BLaER1 (cell line): ENCODE measurements at regions not wholly inside any gene's neighbourhood (a gene's known extent, or its start where the extent isn't known, plus 50 kb on each side); places are given as distances from the start of the nearest gene placed in this dataset.
"Not testable (repeated sequence)": the region's sequence is repeated elsewhere in the genome, so short reads cannot be mapped to it uniquely, and the experiment has no call there.

ENCODE experiments used
- H3K27ac ChIP-seq: shearing (Covaris generic); formaldehyde crosslinking; 2 replicates; pipeline ENCODE4 v1.8.1; 2022
- H3K27me3 ChIP-seq: shearing (Covaris generic); formaldehyde crosslinking; 2 replicates; pipeline ENCODE4 v1.8.1; 2022
- H3K36me3 ChIP-seq: shearing (Covaris generic); formaldehyde crosslinking; 2 replicates; pipeline ENCODE4 v1.8.1; 2022
- H3K4me1 ChIP-seq: shearing (Covaris generic); formaldehyde crosslinking; 2 replicates; pipeline ENCODE4 v1.8.1; 2022
- H3K4me2 ChIP-seq: shearing (Covaris generic); formaldehyde crosslinking; 2 replicates; pipeline ENCODE4 v1.8.1; 2022
- H3K4me3 ChIP-seq: shearing (Covaris generic); formaldehyde crosslinking; 2 replicates; pipeline ENCODE4 v1.8.1; 2022
- H3K9ac ChIP-seq: shearing (Covaris generic); formaldehyde crosslinking; 2 replicates; pipeline ENCODE4 v1.8.1; 2022
- H3K9me3 ChIP-seq: shearing (Covaris generic); formaldehyde crosslinking; 2 replicates; pipeline ENCODE4 v1.8.1; 2022
- H4K20me1 ChIP-seq: shearing (Covaris generic); formaldehyde crosslinking; 2 replicates; pipeline ENCODE4 v1.8.1; 2022
- Cebpa-rat ChIP-seq: shearing (Covaris generic); IDR thresholded peaks from 2 replicates; pipeline ENCODE4 v1.8.1; 2022

- H3K27me3 ChIP-seq, result no peaks in the 10 kb centered on the region
- no peaks in the 10 kb centered on the region for H3K36me3 ChIP-seq
- no peaks in the 10 kb centered on the region for H3K4me1 ChIP-seq
- no peak overlapping the region for H3K4me2 ChIP-seq
- no peaks in the 10 kb centered on the region for H3K9me3 ChIP-seq
- no peak for TF ChIP-seq Cebpa-rat
- H3K27ac ChIP-seq, result no peak overlapping the region
- no peak overlapping the region for H3K4me3 ChIP-seq
- H4K20me1 ChIP-seq, result no peaks in the 10 kb centered on the region
- H3K9ac ChIP-seq, result no peak overlapping the region
Observed at GRCh38 chr1:103309786-103310185, 201.5 kb upstream of the COL11A1 start.

DNA sequence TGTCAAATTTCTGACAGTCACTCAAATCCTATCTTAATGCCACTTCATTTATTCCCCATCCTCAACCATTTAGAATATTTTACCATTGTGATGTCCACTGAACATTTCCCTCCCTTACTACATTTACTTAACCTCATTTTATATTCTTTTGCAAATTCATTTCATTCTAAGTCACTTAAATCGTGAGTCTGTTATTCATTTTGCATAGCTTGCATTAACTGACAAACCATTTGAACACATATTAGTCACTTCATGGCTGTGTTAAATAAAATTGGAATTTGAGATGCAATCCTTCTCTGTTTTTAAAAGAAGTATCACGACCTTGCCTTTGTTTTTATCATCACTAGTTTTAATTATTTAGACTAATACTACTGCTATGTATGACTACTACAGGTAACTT lies 199.4 kb upstream of the COL11A1 start:
- H3K27ac ChIP-seq, result no peak overlapping the region
- H4K20me1 ChIP-seq, result no peaks in the 10 kb centered on the region
- no peaks in the 10 kb centered on the region for H3K36me3 ChIP-seq
- no peaks in the 10 kb centered on the region for H3K9me3 ChIP-seq
- no peaks in the 10 kb centered on the region for H3K27me3 ChIP-seq
- no peak for TF ChIP-seq Cebpa-rat
- no peak overlapping the region for H3K9ac ChIP-seq
- no peaks in the 10 kb centered on the region for H3K4me1 ChIP-seq
- no peak overlapping the region for H3K4me2 ChIP-seq
- no peak overlapping the region for H3K4me3 ChIP-seq

DNA sequence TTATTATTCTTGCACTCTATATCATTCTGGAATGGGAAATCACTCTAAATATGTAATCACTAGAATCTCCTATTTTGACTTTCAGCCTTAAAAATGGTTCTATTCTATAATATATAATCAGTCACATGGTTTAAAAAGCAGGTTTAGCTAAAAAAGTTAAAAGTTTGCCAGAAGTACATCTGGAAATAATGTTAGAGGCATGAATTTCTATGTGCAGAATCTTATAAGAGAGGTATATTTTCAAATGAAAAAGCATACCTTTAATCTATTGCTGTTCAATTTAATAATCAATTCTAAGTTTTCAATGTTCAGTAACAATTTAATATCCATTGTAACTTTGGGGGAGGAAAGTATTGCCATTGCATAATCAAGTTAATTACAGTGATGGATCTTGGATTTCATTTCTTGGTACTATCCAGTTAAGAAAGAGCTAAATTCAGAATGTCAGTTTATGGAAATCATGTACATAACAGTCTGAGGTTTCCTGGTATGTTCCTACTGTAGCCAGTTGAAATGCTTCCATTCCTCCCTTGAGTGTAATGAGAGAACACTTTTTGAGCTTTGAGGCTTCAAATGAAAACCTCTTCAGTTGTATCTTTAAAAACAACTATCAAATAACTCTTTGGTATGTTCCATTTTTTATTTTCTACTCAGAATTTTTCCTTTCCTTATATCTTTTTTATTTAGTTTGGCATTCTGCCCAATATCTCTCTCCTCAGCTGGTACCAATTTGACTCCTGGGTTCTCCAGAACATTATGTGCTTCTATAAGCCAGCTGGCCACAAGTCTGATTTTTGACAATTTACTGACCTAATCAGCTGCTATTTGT lies 175.7 kb upstream of the COL11A1 start:
- Histone ChIP-seq H3K36me3 (no peaks in the 10 kb centered on the region), H3K27me3 (no peaks in the 10 kb centered on the region), H3K27ac (no peak overlapping the region), H3K9ac (no peak overlapping the region), H4K20me1 (no peaks in the 10 kb centered on the region), H3K4me1 (no peaks in the 10 kb centered on the region), H3K9me3 (no peaks in the 10 kb centered on the region), H3K4me3 (no peak overlapping the region), H3K4me2 (no peak overlapping the region)
- no peak for TF ChIP-seq Cebpa-rat

DNA sequence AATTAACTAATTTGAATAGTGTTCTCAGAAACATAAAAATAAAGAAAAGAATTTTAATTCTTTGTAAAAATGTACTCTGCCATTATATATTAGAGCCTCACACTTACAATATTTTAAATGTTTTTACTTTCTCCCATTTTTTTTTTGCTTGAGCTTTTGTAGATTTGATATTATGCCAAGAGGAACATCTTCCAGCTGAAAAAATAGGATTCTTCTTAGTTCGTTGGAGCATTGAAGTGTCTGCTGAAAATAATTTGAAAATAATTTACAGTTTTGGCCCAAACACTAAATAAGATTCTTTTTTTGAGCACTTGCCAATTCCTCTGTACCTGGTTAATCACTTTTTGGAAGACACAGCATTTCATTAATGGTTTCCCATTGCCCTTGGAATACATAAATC lies 175.0 kb upstream of the COL11A1 start:
- Histone ChIP-seq H3K27me3 (no peaks in the 10 kb centered on the region), H3K4me2 (no peak overlapping the region), H3K27ac (no peak overlapping the region), H4K20me1 (no peaks in the 10 kb centered on the region), H3K36me3 (no peaks in the 10 kb centered on the region), H3K4me1 (no peaks in the 10 kb centered on the region), H3K9me3 (no peaks in the 10 kb centered on the region), H3K9ac (no peak overlapping the region), H3K4me3 (no peak overlapping the region)
- TF ChIP-seq Cebpa-rat, result no peak

DNA sequence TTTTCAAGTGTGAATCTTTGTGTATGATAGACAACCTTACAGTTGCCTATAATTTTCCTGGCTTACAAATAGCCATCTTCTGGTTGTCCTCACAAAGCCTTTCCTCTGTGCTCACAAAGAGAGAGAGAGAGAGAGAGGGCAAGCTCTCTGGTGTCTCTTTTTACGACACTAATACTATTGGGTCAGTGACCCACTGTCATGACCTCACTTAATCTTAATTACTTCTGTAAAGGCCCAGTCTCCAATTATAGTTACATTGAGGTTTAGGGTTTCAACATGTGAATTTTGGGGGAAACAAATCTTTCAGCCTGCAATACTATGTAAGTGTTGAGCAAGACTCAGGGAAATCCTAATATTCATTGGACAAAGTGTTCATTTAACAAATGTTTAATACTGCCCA lies 167.4 kb upstream of the COL11A1 start:
- no peaks in the 10 kb centered on the region for H3K4me1 ChIP-seq
- H3K9ac ChIP-seq, result no peak overlapping the region
- H3K27me3 ChIP-seq, result no peaks in the 10 kb centered on the region
- no peaks in the 10 kb centered on the region for H4K20me1 ChIP-seq
- no peak for TF ChIP-seq Cebpa-rat
- no peaks in the 10 kb centered on the region for H3K9me3 ChIP-seq
- no peak overlapping the region for H3K27ac ChIP-seq
- no peak overlapping the region for H3K4me3 ChIP-seq
- no peak overlapping the region for H3K4me2 ChIP-seq
- no peaks in the 10 kb centered on the region for H3K36me3 ChIP-seq

DNA sequence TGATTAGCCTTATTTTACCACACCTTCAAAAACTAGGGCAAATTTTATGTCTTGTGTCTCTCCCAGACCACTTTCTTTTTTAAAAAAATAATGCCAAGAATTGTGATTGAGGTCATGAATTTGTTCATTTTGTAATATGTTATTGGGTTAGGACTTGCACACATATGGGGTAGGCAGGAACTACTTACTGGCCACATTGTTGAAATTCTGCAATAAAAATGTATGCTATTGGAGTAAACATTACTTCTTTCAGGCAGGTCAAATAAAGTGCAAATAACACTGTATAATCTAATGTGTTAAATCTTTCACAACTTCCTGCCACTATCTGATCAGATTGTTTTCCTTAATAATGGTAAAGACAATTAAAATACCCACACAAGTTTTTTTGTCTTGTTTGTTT lies 166.6 kb upstream of the COL11A1 start:
- TF ChIP-seq Cebpa-rat, result no peak
- H3K9ac ChIP-seq, result no peak overlapping the region
- no peak overlapping the region for H3K27ac ChIP-seq
- no peaks in the 10 kb centered on the region for H3K36me3 ChIP-seq
- H3K4me1 ChIP-seq, result no peaks in the 10 kb centered on the region
- no peak overlapping the region for H3K4me2 ChIP-seq
- no peaks in the 10 kb centered on the region for H3K27me3 ChIP-seq
- no peaks in the 10 kb centered on the region for H3K9me3 ChIP-seq
- no peak overlapping the region for H3K4me3 ChIP-seq
- H4K20me1 ChIP-seq, result no peaks in the 10 kb centered on the region

GRCh38 chr1:103273106-103273505 lies 164.8 kb upstream of the COL11A1 start:
- Histone ChIP-seq H3K27ac (no peak overlapping the region), H3K36me3 (no peaks in the 10 kb centered on the region), H3K4me3 (no peak overlapping the region), H4K20me1 (no peaks in the 10 kb centered on the region), H3K9me3 (no peaks in the 10 kb centered on the region), H3K4me1 (no peaks in the 10 kb centered on the region), H3K4me2 (no peak overlapping the region), H3K27me3 (no peaks in the 10 kb centered on the region), H3K9ac (no peak overlapping the region)
- TF ChIP-seq Cebpa-rat, result no peak

DNA sequence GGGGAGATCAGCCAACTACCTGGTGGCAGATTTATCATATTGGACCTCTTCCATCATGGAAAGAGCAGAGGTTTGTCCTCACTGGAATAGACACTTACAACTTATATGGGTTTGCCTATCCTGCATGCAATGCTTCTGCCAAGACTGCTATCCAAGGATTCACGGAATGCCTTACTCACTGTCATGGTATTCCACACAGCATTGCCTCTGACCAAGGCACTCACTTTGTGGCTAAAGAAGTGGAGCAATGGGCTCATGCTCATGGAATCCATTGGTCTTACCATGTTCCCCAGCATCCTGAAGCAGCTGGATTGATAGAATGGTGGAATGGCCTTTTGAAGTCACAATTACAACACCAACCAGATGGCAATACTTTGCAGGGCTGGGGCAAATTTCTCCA lies 163.1 kb upstream of the COL11A1 start:
- H3K27ac ChIP-seq, H3K4me2 ChIP-seq, H3K9me3 ChIP-seq, H3K27me3 ChIP-seq, H3K9ac ChIP-seq, H3K4me1 ChIP-seq, H3K4me3 ChIP-seq, H4K20me1 ChIP-seq, H3K36me3 ChIP-seq: not testable (repeated sequence)

- H3K9me3 ChIP-seq, result no peaks in the 10 kb centered on the region
- H3K4me2 ChIP-seq, result no peak overlapping the region
- H4K20me1 ChIP-seq, result no peaks in the 10 kb centered on the region
- no peaks in the 10 kb centered on the region for H3K36me3 ChIP-seq
- H3K9ac ChIP-seq, result no peak overlapping the region
- no peak overlapping the region for H3K4me3 ChIP-seq
- no peak for TF ChIP-seq Cebpa-rat
- H3K27me3 ChIP-seq, result no peaks in the 10 kb centered on the region
- H3K27ac ChIP-seq, result no peak overlapping the region
- H3K4me1 ChIP-seq, result no peaks in the 10 kb centered on the region
Observed at GRCh38 chr1:103267893-103268292, 159.6 kb upstream of the COL11A1 start.

- H3K9ac ChIP-seq, result no peak overlapping the region
- no peak overlapping the region for H3K4me2 ChIP-seq
- no peak overlapping the region for H3K27ac ChIP-seq
- TF ChIP-seq Cebpa-rat, result no peak
- no peaks in the 10 kb centered on the region for H3K36me3 ChIP-seq
- H3K9me3 ChIP-seq, result no peaks in the 10 kb centered on the region
- H3K4me1 ChIP-seq, result no peaks in the 10 kb centered on the region
- H3K4me3 ChIP-seq, result no peak overlapping the region
- no peaks in the 10 kb centered on the region for H4K20me1 ChIP-seq
- H3K27me3 ChIP-seq, result no peaks in the 10 kb centered on the region
Observed at GRCh38 chr1:103267266-103267665, 158.9 kb upstream of the COL11A1 start.

DNA sequence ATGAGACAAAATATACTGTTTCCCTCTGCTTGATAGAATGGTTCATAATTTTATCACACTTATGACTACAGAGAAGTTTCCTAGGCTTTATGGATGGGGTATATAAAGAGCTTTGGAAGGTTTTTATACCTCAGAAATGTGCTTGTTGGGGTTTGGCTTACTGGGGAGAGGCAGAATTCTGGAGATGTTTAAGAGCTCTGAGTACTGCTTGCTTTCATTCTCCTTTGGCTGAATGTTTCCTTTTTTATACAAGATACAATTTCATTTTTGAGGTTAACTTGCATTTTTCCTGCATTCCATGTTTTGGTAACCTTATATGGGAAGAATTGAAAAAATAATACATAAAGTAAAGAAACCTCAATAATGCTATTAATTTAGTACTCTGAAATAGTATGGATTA lies 157.7 kb upstream of the COL11A1 start:
- no peaks in the 10 kb centered on the region for H4K20me1 ChIP-seq
- H3K36me3 ChIP-seq, result no peaks in the 10 kb centered on the region
- no peaks in the 10 kb centered on the region for H3K27me3 ChIP-seq
- no peak overlapping the region for H3K27ac ChIP-seq
- H3K9me3 ChIP-seq, result no peaks in the 10 kb centered on the region
- no peak overlapping the region for H3K9ac ChIP-seq
- no peak overlapping the region for H3K4me3 ChIP-seq
- no peak for TF ChIP-seq Cebpa-rat
- H3K4me2 ChIP-seq, result no peak overlapping the region
- no peaks in the 10 kb centered on the region for H3K4me1 ChIP-seq
